C4-2B (cell line): ENCODE measurements at regions not wholly inside any gene's neighbourhood (a gene's known extent, or its start where the extent isn't known, plus 50 kb on each side); places are given as distances from the start of the nearest gene placed in this dataset.

ENCODE experiments used
- ZFX ChIP-seq: fragments of 450-650 bp; IDR thresholded peaks from 2 replicates; pipeline ENCODE4 v1.6.1; 2017
- TF ChIP-seq, protein P1 (sequence below): fragments of 450-650 bp; conservative IDR thresholded peaks from 2 replicates; pipeline ENCODE4 v1.5.1; 2017; ENCODE audit warnings: mild to moderate bottlenecking

DNA sequence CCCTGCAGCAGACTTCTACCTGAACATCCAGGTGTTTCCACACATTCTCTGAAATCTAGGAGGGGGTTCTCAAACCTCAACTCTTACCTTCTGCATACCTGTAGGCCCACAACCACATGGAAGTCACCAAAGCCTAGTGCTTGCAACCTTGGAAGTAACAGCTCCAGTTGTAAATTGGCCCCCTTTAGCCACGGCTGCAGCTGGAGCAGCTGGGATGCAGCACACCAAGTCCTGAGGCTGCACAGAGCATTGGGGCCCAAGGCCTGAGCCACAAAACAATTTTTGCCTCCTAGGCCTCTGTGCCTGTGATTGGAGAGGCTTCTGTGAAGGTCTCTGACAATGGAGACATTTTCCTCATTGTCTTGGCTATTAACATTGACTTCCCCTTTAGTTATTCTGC, 772.4 kb upstream of the INTU start:
- TF ChIP-seq, protein P1, sequence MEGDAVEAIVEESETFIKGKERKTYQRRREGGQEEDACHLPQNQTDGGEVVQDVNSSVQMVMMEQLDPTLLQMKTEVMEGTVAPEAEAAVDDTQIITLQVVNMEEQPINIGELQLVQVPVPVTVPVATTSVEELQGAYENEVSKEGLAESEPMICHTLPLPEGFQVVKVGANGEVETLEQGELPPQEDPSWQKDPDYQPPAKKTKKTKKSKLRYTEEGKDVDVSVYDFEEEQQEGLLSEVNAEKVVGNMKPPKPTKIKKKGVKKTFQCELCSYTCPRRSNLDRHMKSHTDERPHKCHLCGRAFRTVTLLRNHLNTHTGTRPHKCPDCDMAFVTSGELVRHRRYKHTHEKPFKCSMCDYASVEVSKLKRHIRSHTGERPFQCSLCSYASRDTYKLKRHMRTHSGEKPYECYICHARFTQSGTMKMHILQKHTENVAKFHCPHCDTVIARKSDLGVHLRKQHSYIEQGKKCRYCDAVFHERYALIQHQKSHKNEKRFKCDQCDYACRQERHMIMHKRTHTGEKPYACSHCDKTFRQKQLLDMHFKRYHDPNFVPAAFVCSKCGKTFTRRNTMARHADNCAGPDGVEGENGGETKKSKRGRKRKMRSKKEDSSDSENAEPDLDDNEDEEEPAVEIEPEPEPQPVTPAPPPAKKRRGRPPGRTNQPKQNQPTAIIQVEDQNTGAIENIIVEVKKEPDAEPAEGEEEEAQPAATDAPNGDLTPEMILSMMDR = no peak
- TF ChIP-seq ZFX = no peak
